DND-41 (cell line): ENCODE measurements at regions not wholly inside any gene's neighbourhood (a gene's known extent, or its start where the extent isn't known, plus 50 kb on each side); places are given as distances from the start of the nearest gene placed in this dataset.

Source experiments
- ATAC-seq: fragments of 200-7000 bp; cut with Tn5 transposase; 3 replicates; pipeline ENCODE4 v1.9.1; 2021; ENCODE audit warnings: low read depth; ENCODE audit not compliant: insufficient read depth
- DNase-seq: peaks from one replicate; pipeline ENCODE4 v3.0.0-alpha.2; 2020
- H2AFZ ChIP-seq: 2 replicates; pipeline ENCODE4 v1.6.0; 2012; ENCODE audit warnings: low read depth, low read length
- H3K27ac ChIP-seq: 2 replicates; pipeline ENCODE4 v1.5.1; 2012; ENCODE audit warnings: low read length, inconsistent platforms
- H3K27me3 ChIP-seq: fragments of 200-600 bp; sonication (generic); 2 replicates; pipeline ENCODE4 v1.6.0; 2012; ENCODE audit warnings: low read length, mild to moderate bottlenecking, inconsistent platforms; ENCODE audit not compliant: insufficient read depth, poor library complexity
- H3K36me3 ChIP-seq: 2 replicates; pipeline ENCODE4 v1.5.1; 2012; ENCODE audit warnings: low read length, inconsistent platforms; ENCODE audit not compliant: insufficient read depth
- H3K4me1 ChIP-seq: 2 replicates; pipeline ENCODE4 v1.5.1; 2012; ENCODE audit warnings: mild to moderate bottlenecking, low read length; ENCODE audit not compliant: insufficient read depth
- H3K4me2 ChIP-seq: 2 replicates; pipeline ENCODE4 v1.6.0; 2012; ENCODE audit warnings: mild to moderate bottlenecking, moderate library complexity, low read length, inconsistent platforms; ENCODE audit not compliant: insufficient read depth
- H3K4me3 ChIP-seq, 2 experiments: fragments of 200-600 bp in 1 of 2; shearing (Covaris generic) in 1 of 2; 2 replicates each; pipeline ENCODE4 v1.5.1; 2012 to 2016; ENCODE audit warnings: inconsistent platforms in 2 of 2, low read length in 2 of 2, mild to moderate bottlenecking in 2 of 2, low read depth in 1 of 2, moderate library complexity in 1 of 2
- H3K79me2 ChIP-seq: 2 replicates; pipeline ENCODE4 v1.6.0; 2012; ENCODE audit warnings: low read length, inconsistent platforms; ENCODE audit not compliant: insufficient read depth
- H3K9ac ChIP-seq: 2 replicates; pipeline ENCODE4 v1.6.0; 2012; ENCODE audit warnings: low read depth, mild to moderate bottlenecking, inconsistent platforms, low read length, moderate library complexity
- H3K9me3 ChIP-seq: 2 replicates; pipeline ENCODE4 v1.5.1; 2012; ENCODE audit warnings: low read length, moderate library complexity, mild to moderate bottlenecking, inconsistent platforms; ENCODE audit not compliant: insufficient read depth, severe bottlenecking
- H4K20me1 ChIP-seq: 2 replicates; pipeline ENCODE4 v1.6.0; 2012; ENCODE audit warnings: low read length; ENCODE audit not compliant: insufficient read depth
- CTCF ChIP-seq: IDR thresholded peaks from 2 replicates; pipeline ENCODE4 v1.5.1; 2012; ENCODE audit warnings: borderline replicate concordance, low read length, moderate library complexity, mild to moderate bottlenecking; ENCODE audit not compliant: poor library complexity, severe bottlenecking; ENCODE audit errors: extremely low read depth
- EZH2 ChIP-seq: IDR thresholded peaks from 3 replicates; pipeline ENCODE4 v1.6.1; 2012; ENCODE audit warnings: borderline replicate concordance, low read depth, mild to moderate bottlenecking, moderate library complexity, low read length, inconsistent platforms; ENCODE audit not compliant: severe bottlenecking

- Histone ChIP-seq H3K4me3 (no peak overlapping the region), H3K4me2 (no peak overlapping the region), H3K27me3 (no peaks in the 10 kb centered on the region), H3K9me3 (no peaks in the 10 kb centered on the region), H3K36me3 (no peaks in the 10 kb centered on the region), H2AFZ (no peak overlapping the region), H3K27ac (no peak overlapping the region), H3K79me2 (no peaks in the 10 kb centered on the region), H3K4me1 (no peaks in the 10 kb centered on the region), H4K20me1 (no peaks in the 10 kb centered on the region), H3K9ac (no peak overlapping the region)
- DNase-seq (no peak), ATAC-seq (no peak)
- TF ChIP-seq EZH2 (no peak), CTCF (no peak)
Observed at GRCh38 chr3:180277041-180277440, 240.3 kb upstream of the PEX5L start.

GRCh38 chr3:180278583-180279188, 241.9 kb upstream of the PEX5L start:
- ATAC-seq: no peak
- Histone ChIP-seq H3K27ac (no peak overlapping the region), H2AFZ (no peak overlapping the region)

GRCh38 chr3:180280555-180280954, 243.8 kb upstream of the PEX5L start:
- Histone ChIP-seq H3K9me3 (no peaks in the 10 kb centered on the region), H3K27ac (no peak overlapping the region)
- no peak for DNase-seq

More at GRCh38 chr3:180278583-180279188, 241.9 kb upstream of the PEX5L start:
- Histone ChIP-seq H3K4me1 (no peaks in the 10 kb centered on the region), H3K4me2 (no peak overlapping the region), H4K20me1 (no peaks in the 10 kb centered on the region), H3K9ac (no peak overlapping the region), H3K4me3 (no peak overlapping the region), H3K36me3 (no peaks in the 10 kb centered on the region), H3K79me2 (no peaks in the 10 kb centered on the region), H3K27me3 (no peaks in the 10 kb centered on the region), H3K9me3 (no peaks in the 10 kb centered on the region)
- DNase-seq: no peak
- TF ChIP-seq CTCF: no peak
- TF ChIP-seq EZH2: no peak

More at GRCh38 chr3:180280555-180280954, 243.8 kb upstream of the PEX5L start:
- no peaks in the 10 kb centered on the region for H3K36me3 ChIP-seq
- no peak overlapping the region for H3K9ac ChIP-seq
- H3K4me3 ChIP-seq: no peak overlapping the region
- H3K4me2 ChIP-seq: no peak overlapping the region
- no peaks in the 10 kb centered on the region for H4K20me1 ChIP-seq
- no peak overlapping the region for H2AFZ ChIP-seq
- H3K27me3 ChIP-seq: no peaks in the 10 kb centered on the region
- no peaks in the 10 kb centered on the region for H3K4me1 ChIP-seq
- no peak for ATAC-seq
- no peaks in the 10 kb centered on the region for H3K79me2 ChIP-seq
- TF ChIP-seq CTCF (no peak), EZH2 (no peak)
